ENCODE measurements at regions not wholly inside any gene's neighbourhood (a gene's known extent, or its start where the extent isn't known, plus 50 kb on each side); places are given as distances from the start of the nearest gene placed in this dataset.
"Not testable (repeated sequence)": the region's sequence is repeated elsewhere in the genome, so short reads cannot be mapped to it uniquely, and the experiment has no call there.

GRCh38 chr5:15012061-15012460 lies 140.5 kb upstream of the ANKH start:
- H3K9me3 ChIP-seq (replicated peaks), result no peaks in the 10 kb centered on the region
- DNase-seq (ENCODE audit: low read depth in 1 of 2, low spot score in 2 of 2), result no peak
- H3K36me3 ChIP-seq, result no peaks in the 10 kb centered on the region
- no peaks in the 10 kb centered on the region for H3K27me3 ChIP-seq (replicated peaks)
- H3K4me1 ChIP-seq (replicated peaks), result peaks cover 42% of the 10 kb centered on the region
- H3K4me3 ChIP-seq, result no peak overlapping the region
- H3K27ac ChIP-seq, result no peak overlapping the region

- Histone ChIP-seq H3K27ac (no peak overlapping the region), H3K36me3 (no peaks in the 10 kb centered on the region), H3K4me3 (no peak overlapping the region), H3K9me3 (replicated peaks) (no peaks in the 10 kb centered on the region), H3K4me1 (replicated peaks) (peaks cover 42% of the 10 kb centered on the region), H3K27me3 (replicated peaks) (no peaks in the 10 kb centered on the region)
- DNase-seq (ENCODE audit: low read depth in 1 of 2, low spot score in 2 of 2), result no peak
Measured at GRCh38 chr5:15010936-15011335, 139.4 kb upstream of the ANKH start.

GRCh38 chr5:15009420-15009819 lies 137.8 kb upstream of the ANKH start:
- no peaks in the 10 kb centered on the region for H3K27me3 ChIP-seq (replicated peaks)
- peak overlapping the region; percentile 31 for H3K27ac ChIP-seq
- no peaks in the 10 kb centered on the region for H3K9me3 ChIP-seq (replicated peaks)
- DNase-seq (ENCODE audit: low read depth in 1 of 2, low spot score in 2 of 2), result peak; percentile 54 to 78
- H3K4me1 ChIP-seq (replicated peaks), result peaks cover 29% of the 10 kb centered on the region
- H3K36me3 ChIP-seq, result no peaks in the 10 kb centered on the region
- no peak overlapping the region for H3K4me3 ChIP-seq

- Histone ChIP-seq H3K4me1 (replicated peaks) (peaks cover 24% of the 10 kb centered on the region), H3K9me3 (replicated peaks) (no peaks in the 10 kb centered on the region), H3K27ac (peak overlapping the region; percentile 31), H3K4me3 (no peak overlapping the region), H3K27me3 (replicated peaks) (no peaks in the 10 kb centered on the region), H3K36me3 (no peaks in the 10 kb centered on the region)
- no peak for DNase-seq (ENCODE audit: low read depth in 1 of 2, low spot score in 2 of 2)
Measured at GRCh38 chr5:15008921-15009320, 137.3 kb upstream of the ANKH start.

GRCh38 chr5:15008476-15008875 lies 136.9 kb upstream of the ANKH start:
- no peaks in the 10 kb centered on the region for H3K36me3 ChIP-seq
- no peaks in the 10 kb centered on the region for H3K9me3 ChIP-seq (replicated peaks)
- H3K27me3 ChIP-seq (replicated peaks), result no peaks in the 10 kb centered on the region
- no peak overlapping the region for H3K4me3 ChIP-seq
- H3K4me1 ChIP-seq (replicated peaks), result peaks cover 21% of the 10 kb centered on the region
- peak overlapping the region; percentile 31 for H3K27ac ChIP-seq
- DNase-seq (ENCODE audit: low read depth in 1 of 2, low spot score in 2 of 2), result peak; percentile 81 to 95

- H3K9me3 ChIP-seq (replicated peaks), result no peaks in the 10 kb centered on the region
- H3K4me1 ChIP-seq (replicated peaks), result peaks cover 20% of the 10 kb centered on the region
- no peak for DNase-seq (ENCODE audit: low read depth in 1 of 2, low spot score in 2 of 2)
- no peaks in the 10 kb centered on the region for H3K27me3 ChIP-seq (replicated peaks)
- H3K4me3 ChIP-seq, result no peak overlapping the region
- no peak overlapping the region for H3K27ac ChIP-seq
- no peaks in the 10 kb centered on the region for H3K36me3 ChIP-seq
Measured at GRCh38 chr5:15007646-15008045, 136.1 kb upstream of the ANKH start.

- DNase-seq (ENCODE audit: low read depth in 1 of 2, low spot score in 2 of 2), result no peak
Measured at GRCh38 chr5:15004506-15004905, 132.9 kb upstream of the ANKH start.

GRCh38 chr5:15003511-15003920 lies 131.9 kb upstream of the ANKH start:
- no peaks in the 10 kb centered on the region for H3K36me3 ChIP-seq
- no peaks in the 10 kb centered on the region for H3K9me3 ChIP-seq (replicated peaks)
- DNase-seq (ENCODE audit: low read depth in 1 of 2, low spot score in 2 of 2), result peak; percentile 55 to 60
- no peak overlapping the region for H3K4me3 ChIP-seq
- H3K27ac ChIP-seq, result no peak overlapping the region
- 0 out of 2 replicates have a peak, but pooled peaks cover 7% of the 10 kb centered on the region for H3K27me3 ChIP-seq (replicated peaks)
- H3K4me1 ChIP-seq (replicated peaks), result peaks cover 8% of the 10 kb centered on the region

More at GRCh38 chr5:15004506-15004905, 132.9 kb upstream of the ANKH start:
- Histone ChIP-seq H3K36me3 (no peaks in the 10 kb centered on the region), H3K4me3 (no peak overlapping the region), H3K9me3 (replicated peaks) (no peaks in the 10 kb centered on the region), H3K27ac (no peak overlapping the region), H3K27me3 (replicated peaks) (0 out of 2 replicates have a peak, but pooled peaks cover 4% of the 10 kb centered on the region), H3K4me1 (replicated peaks) (peaks cover 18% of the 10 kb centered on the region)

- no peak overlapping the region for H3K4me3 ChIP-seq
- H3K27me3 ChIP-seq (replicated peaks), result 0 out of 2 replicates have a peak, but pooled peaks cover 7% of the 10 kb centered on the region
- no peak overlapping the region for H3K27ac ChIP-seq
- no peaks in the 10 kb centered on the region for H3K36me3 ChIP-seq
- peaks cover under 1% of the 10 kb centered on the region for H3K4me1 ChIP-seq (replicated peaks)
- DNase-seq (ENCODE audit: low read depth in 1 of 2, low spot score in 2 of 2), result no peak
- H3K9me3 ChIP-seq (replicated peaks), result no peaks in the 10 kb centered on the region
Measured at GRCh38 chr5:15002791-15003190, 131.2 kb upstream of the ANKH start.

- Histone ChIP-seq H3K4me3 (no peak overlapping the region), H3K36me3 (no peaks in the 10 kb centered on the region), H3K9me3 (replicated peaks) (no peaks in the 10 kb centered on the region), H3K27ac (no peak overlapping the region), H3K4me1 (replicated peaks) (no peaks in the 10 kb centered on the region), H3K27me3 (replicated peaks) (0 out of 2 replicates have a peak, but pooled peaks cover 10% of the 10 kb centered on the region)
- no peak for DNase-seq (ENCODE audit: low read depth in 1 of 2, low spot score in 2 of 2)
Measured at GRCh38 chr5:15002173-15002572, 130.6 kb upstream of the ANKH start.

GRCh38 chr5:15001517-15001916 lies 129.9 kb upstream of the ANKH start:
- Histone ChIP-seq H3K27ac (no peak overlapping the region), H3K36me3 (no peaks in the 10 kb centered on the region), H3K27me3 (replicated peaks) (peaks cover 10% of the 10 kb centered on the region; the same call in 1 of the 2 replicates), H3K4me1 (replicated peaks) (no peaks in the 10 kb centered on the region), H3K4me3 (no peak overlapping the region), H3K9me3 (replicated peaks) (no peaks in the 10 kb centered on the region)
- no peak for DNase-seq (ENCODE audit: low read depth in 1 of 2, low spot score in 2 of 2)

- no peak overlapping the region for H3K4me3 ChIP-seq
- H3K36me3 ChIP-seq, result no peaks in the 10 kb centered on the region
- no peak overlapping the region for H3K27ac ChIP-seq
- no peaks in the 10 kb centered on the region for H3K4me1 ChIP-seq (replicated peaks)
- H3K9me3 ChIP-seq (replicated peaks), result no peaks in the 10 kb centered on the region
- no peak for DNase-seq (ENCODE audit: low read depth in 1 of 2, low spot score in 2 of 2)
- H3K27me3 ChIP-seq (replicated peaks), result peaks cover 10% of the 10 kb centered on the region; the same call in 1 of the 2 replicates
Measured at GRCh38 chr5:14998491-14998890, 126.9 kb upstream of the ANKH start.

- no peaks in the 10 kb centered on the region for H3K36me3 ChIP-seq
- H3K9me3 ChIP-seq (replicated peaks), result no peaks in the 10 kb centered on the region
- H3K4me1 ChIP-seq (replicated peaks), result no peaks in the 10 kb centered on the region
- DNase-seq (ENCODE audit: low read depth in 1 of 2, low spot score in 2 of 2), result no peak
- H3K4me3 ChIP-seq, result no peak overlapping the region
- no peak overlapping the region for H3K27ac ChIP-seq
- peaks cover 10% of the 10 kb centered on the region; the same call in 1 of the 2 replicates for H3K27me3 ChIP-seq (replicated peaks)
Measured at GRCh38 chr5:14996997-14997396, 125.4 kb upstream of the ANKH start.

- no peaks in the 10 kb centered on the region for H3K4me1 ChIP-seq (replicated peaks)
- H3K9me3 ChIP-seq (replicated peaks), result no peaks in the 10 kb centered on the region
- no peak overlapping the region for H3K4me3 ChIP-seq
- no peaks in the 10 kb centered on the region for H3K36me3 ChIP-seq
- no peak for DNase-seq (ENCODE audit: low read depth in 1 of 2, low spot score in 2 of 2)
- no peak overlapping the region for H3K27ac ChIP-seq
- peaks cover 10% of the 10 kb centered on the region; the same call in 1 of the 2 replicates for H3K27me3 ChIP-seq (replicated peaks)
Measured at GRCh38 chr5:14995229-14995628, 123.7 kb upstream of the ANKH start.

- not testable (repeated sequence) for H3K9me3 ChIP-seq (replicated peaks); DNase-seq (ENCODE audit: low read depth in 1 of 2, low spot score in 2 of 2); H3K4me1 ChIP-seq (replicated peaks); H3K27me3 ChIP-seq (replicated peaks); H3K36me3 ChIP-seq; H3K27ac ChIP-seq
- peak overlapping the region; percentile 34 for H3K4me3 ChIP-seq
Measured at GRCh38 chr5:14993459-14994133, 122.0 kb upstream of the ANKH start.
